NB4 (cell line): ENCODE measurements at regions not wholly inside any gene's neighbourhood (a gene's known extent, or its start where the extent isn't known, plus 50 kb on each side); places are given as distances from the start of the nearest gene placed in this dataset.

Experiments
- MYC ChIP-seq: IDR thresholded peaks from 2 replicates; pipeline ENCODE4 v1.6.1; 2011; ENCODE audit warnings: low read depth, low read length
- POLR2A ChIP-seq: IDR thresholded peaks from 2 replicates; pipeline ENCODE4 v1.6.1; 2011; ENCODE audit warnings: mild to moderate bottlenecking; ENCODE audit not compliant: insufficient read length; ENCODE audit errors: extremely low read depth
- TF ChIP-seq, protein P1 (sequence below): IDR thresholded peaks from one replicate; pipeline ENCODE4 v1.5.1; 2012; ENCODE audit warnings: low read depth, low read length
- TF ChIP-seq, protein P2 (sequence below): IDR thresholded peaks from 2 replicates; pipeline ENCODE4 v1.6.1; 2011; ENCODE audit warnings: low read depth, low read length

DNA sequence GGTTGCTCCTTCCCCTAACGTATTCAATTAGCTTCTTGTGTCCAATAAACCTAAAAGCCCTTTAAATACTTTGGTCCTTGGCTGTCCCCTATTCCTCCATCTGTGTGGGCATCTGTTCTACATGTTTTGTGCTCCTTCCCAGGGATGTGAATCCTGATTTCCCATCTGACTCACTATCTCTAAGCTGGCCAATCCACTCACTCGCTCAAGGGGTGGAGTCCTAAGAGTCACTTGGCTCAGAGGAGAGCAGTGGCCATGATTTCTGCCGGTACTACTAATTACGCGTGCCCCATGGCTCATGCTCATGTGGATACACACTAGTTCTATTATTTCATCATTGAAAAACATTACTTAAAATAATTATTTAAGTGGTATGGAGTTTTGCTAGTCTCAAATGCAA is 89.6 kb downstream of the TAF11L14 start:
- TF ChIP-seq, protein P1, sequence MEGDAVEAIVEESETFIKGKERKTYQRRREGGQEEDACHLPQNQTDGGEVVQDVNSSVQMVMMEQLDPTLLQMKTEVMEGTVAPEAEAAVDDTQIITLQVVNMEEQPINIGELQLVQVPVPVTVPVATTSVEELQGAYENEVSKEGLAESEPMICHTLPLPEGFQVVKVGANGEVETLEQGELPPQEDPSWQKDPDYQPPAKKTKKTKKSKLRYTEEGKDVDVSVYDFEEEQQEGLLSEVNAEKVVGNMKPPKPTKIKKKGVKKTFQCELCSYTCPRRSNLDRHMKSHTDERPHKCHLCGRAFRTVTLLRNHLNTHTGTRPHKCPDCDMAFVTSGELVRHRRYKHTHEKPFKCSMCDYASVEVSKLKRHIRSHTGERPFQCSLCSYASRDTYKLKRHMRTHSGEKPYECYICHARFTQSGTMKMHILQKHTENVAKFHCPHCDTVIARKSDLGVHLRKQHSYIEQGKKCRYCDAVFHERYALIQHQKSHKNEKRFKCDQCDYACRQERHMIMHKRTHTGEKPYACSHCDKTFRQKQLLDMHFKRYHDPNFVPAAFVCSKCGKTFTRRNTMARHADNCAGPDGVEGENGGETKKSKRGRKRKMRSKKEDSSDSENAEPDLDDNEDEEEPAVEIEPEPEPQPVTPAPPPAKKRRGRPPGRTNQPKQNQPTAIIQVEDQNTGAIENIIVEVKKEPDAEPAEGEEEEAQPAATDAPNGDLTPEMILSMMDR: no peak
- no peak for TF ChIP-seq POLR2A
- TF ChIP-seq MYC: no peak
- TF ChIP-seq, protein P2, sequence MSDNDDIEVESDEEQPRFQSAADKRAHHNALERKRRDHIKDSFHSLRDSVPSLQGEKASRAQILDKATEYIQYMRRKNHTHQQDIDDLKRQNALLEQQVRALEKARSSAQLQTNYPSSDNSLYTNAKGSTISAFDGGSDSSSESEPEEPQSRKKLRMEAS: no peak
